Activated gamma-delta T cell treated with Interleukin-2 at 50 U/mL for 16 hours (primary cell): ENCODE measurements at regions not wholly inside any gene's neighbourhood (a gene's known extent, or its start where the extent isn't known, plus 50 kb on each side); places are given as distances from the start of the nearest gene placed in this dataset.
"Not testable (repeated sequence)": the region's sequence is repeated elsewhere in the genome, so short reads cannot be mapped to it uniquely, and the experiment has no call there.

Source experiments
- DNase-seq: peaks from one replicate; pipeline ENCODE4 v3.0.0-alpha.2; 2020

- DNase-seq, result no peak
These were observed 70.7 kb downstream of the CETN3 start for GRCh38 chr5:90338712-90339372.

GRCh38 chr5:90337449-90338052 is 72.0 kb downstream of the CETN3 start:
- DNase-seq, result no peak

- DNase-seq, result no peak
These were observed 72.8 kb downstream of the CETN3 start for GRCh38 chr5:90336752-90337151.

GRCh38 chr5:90334741-90335140 is 74.8 kb downstream of the CETN3 start:
- no peak for DNase-seq

GRCh38 chr5:90329911-90330310 is 79.6 kb downstream of the CETN3 start:
- no peak for DNase-seq

GRCh38 chr5:90326995-90327394 is 82.6 kb downstream of the CETN3 start:
- DNase-seq, result no peak

DNA sequence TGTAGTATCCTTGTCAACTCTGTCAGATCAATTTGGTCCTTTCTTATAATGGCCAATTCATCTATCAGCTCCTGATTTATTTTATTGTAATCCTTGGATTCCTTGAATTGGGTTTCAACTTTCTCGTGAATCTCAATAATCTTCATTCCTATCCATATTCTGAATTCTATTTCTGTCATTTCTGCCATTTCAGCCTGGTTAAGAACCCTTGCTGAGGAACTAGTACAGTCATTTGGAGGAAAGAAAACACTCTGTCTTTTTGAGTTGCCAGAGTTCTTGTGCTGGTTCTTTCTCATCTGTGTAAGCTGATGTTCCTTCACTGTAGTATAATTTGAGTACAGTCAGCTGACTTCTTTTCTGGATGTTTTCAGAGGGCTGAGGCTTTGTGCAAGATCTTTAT is 84.5 kb downstream of the CETN3 start:
- no peak for DNase-seq

DNA sequence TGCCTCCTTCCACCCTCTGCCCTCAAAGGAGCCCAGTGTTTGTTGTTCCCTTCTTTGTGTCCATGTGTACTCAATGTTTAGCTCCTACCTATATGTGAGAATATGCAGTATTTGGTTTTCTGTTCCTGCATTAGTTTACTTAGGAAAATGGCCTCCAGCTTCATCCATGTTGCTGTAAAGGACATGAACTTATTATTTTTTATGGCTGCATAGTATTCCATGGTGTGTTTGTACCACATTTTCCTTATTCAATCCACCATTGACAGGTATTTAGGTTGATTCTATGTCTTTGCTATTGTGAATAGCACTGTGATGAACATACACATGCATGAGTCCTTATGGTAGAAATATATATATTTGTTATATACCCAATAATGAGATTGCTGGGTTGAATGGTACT is 89.2 kb downstream of the CETN3 start:
- DNase-seq, result not testable (repeated sequence)

DNA sequence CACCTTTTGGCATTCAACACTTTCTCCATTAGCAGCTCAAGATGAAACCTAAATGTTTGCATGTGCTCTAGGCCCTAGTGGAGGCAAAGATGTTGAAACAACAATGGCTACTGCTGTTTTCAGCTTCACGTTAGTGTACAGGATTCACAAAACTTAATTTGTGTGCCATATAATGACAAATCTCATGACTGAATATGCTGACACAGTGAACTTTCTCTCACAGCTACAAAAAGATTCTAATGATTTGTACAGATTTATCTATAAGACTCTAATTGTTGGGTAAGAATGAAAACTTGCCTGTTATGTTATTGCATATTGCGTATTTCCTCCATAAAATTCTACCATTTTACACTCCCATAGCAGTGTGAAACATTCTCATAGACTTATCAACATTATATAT is 97.5 kb downstream of the CETN3 start:
- DNase-seq, result no peak

DNA sequence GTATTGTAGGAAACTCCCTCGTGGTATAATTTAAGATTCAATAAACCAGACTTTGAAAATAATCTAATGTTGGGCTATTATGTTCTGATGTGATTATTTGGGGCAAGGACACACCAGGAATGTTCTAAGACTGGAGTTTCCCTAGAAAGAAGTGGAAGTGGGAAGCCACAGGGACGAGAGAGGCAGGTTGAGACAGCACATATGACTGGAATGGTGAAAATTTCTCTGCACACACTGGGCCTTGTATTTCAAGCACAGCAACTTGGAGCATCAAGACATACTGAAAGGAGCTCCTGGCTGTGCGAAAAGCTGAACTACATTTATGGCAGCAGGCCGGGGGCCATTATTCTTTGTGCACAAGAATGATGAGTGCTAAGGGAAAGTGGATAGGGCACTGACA is 98.2 kb downstream of the CETN3 start:
- no peak for DNase-seq

- no peak for DNase-seq
These were observed 100.6 kb downstream of the CETN3 start for GRCh38 chr5:90308787-90309585.

DNA sequence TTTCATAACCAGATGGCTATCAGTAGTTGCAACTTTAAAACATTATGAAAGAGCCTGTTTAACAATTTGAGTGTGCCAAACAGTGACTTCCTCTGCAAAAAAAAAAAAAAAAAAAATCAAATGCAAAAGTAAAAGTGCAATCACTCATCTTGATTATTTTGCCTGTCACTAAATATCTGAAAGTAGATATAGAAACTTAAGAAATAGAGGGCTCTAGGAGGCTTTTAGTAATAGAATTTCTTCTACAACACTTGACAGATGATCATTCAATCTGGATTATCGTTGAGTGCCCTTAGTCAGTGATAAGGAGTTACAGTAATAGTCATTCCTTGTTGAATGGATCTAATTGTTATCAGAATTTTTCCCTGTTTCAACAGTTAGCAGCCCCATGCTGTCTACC is 101.8 kb downstream of the CETN3 start:
- no peak for DNase-seq

DNA sequence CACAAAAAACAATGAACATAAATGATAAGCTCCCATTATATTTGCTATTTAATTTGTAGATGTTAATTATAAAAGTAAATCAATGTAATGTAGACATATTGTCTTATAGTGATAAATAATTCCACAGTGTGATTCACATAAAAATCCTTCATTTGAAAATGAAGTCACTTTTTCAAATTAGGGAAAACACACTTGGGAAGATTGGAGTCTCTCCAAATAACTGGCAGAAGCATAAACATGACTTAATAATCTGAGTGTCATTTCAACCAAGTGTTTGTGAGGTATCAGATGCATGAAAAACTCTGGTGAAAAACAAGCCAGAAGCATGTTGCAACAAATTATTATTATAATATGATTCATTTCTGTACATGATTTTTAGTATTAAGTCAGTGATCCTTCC is 102.2 kb downstream of the CETN3 start:
- no peak for DNase-seq

DNA sequence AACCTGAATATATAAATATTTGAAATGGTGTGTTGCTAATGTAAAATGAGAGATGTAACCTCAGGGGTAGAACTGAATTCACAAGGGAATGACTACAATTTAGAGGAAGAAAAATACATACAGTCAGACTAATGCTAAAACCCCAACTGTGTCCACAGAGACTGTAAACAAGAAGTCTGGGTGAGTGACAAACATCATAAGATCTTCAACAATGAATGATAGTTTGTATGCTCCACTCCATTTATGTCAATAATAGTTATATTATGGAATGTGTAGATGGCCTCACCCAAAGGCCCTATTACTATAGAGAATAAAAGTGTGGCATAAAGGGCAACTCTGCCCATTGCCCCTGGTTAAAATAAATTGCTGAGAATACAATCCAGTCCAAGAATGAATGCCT is 102.9 kb downstream of the CETN3 start:
- DNase-seq, result no peak

- no peak for DNase-seq
These were observed 104.4 kb downstream of the CETN3 start for GRCh38 chr5:90305041-90305720.

GRCh38 chr5:90301248-90301647 is 108.3 kb downstream of the CETN3 start:
- DNase-seq, result no peak

GRCh38 chr5:90297045-90297764 is 112.4 kb downstream of the CETN3 start:
- no peak for DNase-seq

GRCh38 chr5:90294604-90295003 is 115.0 kb downstream of the CETN3 start:
- DNase-seq, result no peak

DNA sequence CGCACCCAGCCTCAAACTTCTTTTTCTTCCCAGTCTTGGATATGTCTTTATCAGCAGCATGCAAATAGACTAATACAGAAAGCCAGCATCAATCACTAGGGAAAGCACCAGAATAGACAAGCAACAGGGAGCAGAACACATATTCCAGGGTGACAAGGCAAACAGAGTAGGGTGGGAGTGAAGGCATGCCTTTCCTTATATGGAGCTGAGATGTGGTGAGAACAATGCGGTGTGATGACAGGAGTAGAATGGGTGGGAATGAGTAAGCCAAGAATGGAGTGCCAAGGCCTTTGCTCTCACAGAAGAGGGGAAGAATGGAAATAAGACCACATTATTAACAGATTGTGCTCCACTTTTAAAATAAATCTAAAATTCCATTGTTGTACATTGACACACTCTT is 115.6 kb downstream of the CETN3 start:
- DNase-seq, result no peak

GRCh38 chr5:90290648-90291047 is 118.9 kb downstream of the CETN3 start:
- no peak for DNase-seq

DNA sequence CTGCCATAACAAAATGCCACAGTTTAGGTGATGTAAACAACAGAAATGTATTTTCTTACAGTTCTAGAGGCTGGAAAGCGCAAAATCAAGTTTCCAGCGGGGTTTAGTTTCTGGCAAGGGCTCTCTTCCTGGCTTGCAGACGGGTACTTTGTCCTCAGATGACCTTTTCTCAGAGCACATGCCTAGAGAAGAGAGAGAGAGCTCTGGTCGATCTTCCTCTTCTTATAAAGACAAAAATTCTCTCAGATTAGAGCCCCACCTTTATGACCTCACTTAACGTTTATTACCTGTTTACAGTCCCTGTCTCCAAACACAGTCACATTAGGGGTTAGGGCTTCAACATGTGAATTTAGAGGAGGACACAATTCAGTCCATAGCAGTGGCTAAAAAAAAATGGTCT is 119.7 kb downstream of the CETN3 start:
- no peak for DNase-seq

GRCh38 chr5:90287036-90287435 is 122.5 kb downstream of the CETN3 start:
- no peak for DNase-seq

GRCh38 chr5:90285581-90285980 is 124.0 kb downstream of the CETN3 start:
- no peak for DNase-seq
